ENCODE measurements at regions not wholly inside any gene's neighbourhood (a gene's known extent, or its start where the extent isn't known, plus 50 kb on each side); places are given as distances from the start of the nearest gene placed in this dataset.

DNA sequence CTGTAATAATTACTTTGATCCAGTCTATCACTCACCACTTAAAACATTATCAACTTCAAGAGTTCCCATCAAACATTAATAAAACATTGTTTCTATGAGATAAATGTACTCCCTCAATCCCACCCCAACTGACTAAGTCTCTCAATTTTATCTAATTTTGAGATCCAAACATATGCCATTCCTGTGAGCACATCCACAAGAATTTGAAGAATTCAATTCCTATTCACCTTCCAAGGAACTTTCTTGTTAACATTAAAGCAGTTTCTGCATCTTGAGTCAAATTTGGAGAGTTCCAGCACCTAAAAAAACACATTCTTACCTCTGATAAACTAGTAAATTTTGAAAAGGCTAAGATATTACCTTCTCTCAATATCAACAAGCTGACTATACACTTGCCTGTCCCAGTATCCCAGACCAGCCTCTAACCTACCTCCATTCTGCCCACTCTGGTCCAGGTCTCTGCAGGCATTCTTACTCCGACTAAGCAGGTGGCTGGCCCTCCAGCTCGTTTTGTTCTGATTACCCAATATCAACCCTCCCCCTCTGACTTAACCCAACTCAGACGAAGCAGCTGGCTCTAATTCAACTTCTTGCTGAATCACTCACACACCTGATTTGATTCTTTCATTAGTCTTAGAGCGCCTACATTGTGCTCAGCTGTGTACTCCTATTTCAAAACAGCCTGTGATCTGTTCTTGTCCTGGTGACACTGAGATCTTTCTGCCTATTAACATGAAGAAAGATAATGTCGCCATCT lies 275.2 kb downstream of the IPMK start:
- no peak for DNase-seq (ENCODE audit: low read depth)

DNA sequence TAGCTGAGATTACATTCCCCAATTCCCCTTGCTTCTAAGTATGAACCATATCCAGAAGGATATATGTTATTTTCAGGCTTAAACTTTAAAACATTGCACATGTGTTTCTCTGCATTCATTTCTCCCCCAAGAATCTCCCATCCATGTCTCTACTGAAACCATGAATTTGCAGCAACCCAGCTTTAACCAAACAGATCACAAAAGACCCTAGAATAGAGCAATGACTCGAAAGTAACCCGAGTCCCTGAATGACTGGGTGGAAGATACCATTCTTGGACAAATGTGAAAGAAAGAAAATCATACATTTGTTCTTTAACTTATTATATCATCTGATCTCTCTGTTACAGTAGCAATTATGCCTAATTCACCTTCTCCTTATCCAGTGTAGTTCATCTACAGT lies 278.7 kb downstream of the IPMK start:
- Histone ChIP-seq H3K27me3 (ENCODE audit: control insufficient read depth, insufficient read depth, low read length) (no peaks in the 10 kb centered on the region), H3K4me3 (ENCODE audit: low read depth, low read length) (no peak overlapping the region), H3K36me3 (ENCODE audit: control insufficient read depth, insufficient read depth, low read length) (no peaks in the 10 kb centered on the region)
- TF ChIP-seq, protein P1, sequence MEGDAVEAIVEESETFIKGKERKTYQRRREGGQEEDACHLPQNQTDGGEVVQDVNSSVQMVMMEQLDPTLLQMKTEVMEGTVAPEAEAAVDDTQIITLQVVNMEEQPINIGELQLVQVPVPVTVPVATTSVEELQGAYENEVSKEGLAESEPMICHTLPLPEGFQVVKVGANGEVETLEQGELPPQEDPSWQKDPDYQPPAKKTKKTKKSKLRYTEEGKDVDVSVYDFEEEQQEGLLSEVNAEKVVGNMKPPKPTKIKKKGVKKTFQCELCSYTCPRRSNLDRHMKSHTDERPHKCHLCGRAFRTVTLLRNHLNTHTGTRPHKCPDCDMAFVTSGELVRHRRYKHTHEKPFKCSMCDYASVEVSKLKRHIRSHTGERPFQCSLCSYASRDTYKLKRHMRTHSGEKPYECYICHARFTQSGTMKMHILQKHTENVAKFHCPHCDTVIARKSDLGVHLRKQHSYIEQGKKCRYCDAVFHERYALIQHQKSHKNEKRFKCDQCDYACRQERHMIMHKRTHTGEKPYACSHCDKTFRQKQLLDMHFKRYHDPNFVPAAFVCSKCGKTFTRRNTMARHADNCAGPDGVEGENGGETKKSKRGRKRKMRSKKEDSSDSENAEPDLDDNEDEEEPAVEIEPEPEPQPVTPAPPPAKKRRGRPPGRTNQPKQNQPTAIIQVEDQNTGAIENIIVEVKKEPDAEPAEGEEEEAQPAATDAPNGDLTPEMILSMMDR (IDR thresholded peaks at IDR 0.05; ENCODE audit: insufficient read depth, low read depth, low read length): no peak
- ChIA-PET CTCF (no interaction called here), POLR2A (no interaction called here)
- DNase-seq (ENCODE audit: low read depth): no peak

More for the DNA sequence above, 275.2 kb downstream of the IPMK start:
- no peak overlapping the region for H3K4me3 ChIP-seq (ENCODE audit: low read depth, low read length)
- no peaks in the 10 kb centered on the region for H3K36me3 ChIP-seq (ENCODE audit: control insufficient read depth, insufficient read depth, low read length)
- TF ChIP-seq, protein P1 (IDR thresholded peaks at IDR 0.05; ENCODE audit: insufficient read depth, low read depth, low read length): no peak
- ChIA-PET CTCF (no interaction called here), POLR2A (no interaction called here)
- no peaks in the 10 kb centered on the region for H3K27me3 ChIP-seq (ENCODE audit: control insufficient read depth, insufficient read depth, low read length)

DNA sequence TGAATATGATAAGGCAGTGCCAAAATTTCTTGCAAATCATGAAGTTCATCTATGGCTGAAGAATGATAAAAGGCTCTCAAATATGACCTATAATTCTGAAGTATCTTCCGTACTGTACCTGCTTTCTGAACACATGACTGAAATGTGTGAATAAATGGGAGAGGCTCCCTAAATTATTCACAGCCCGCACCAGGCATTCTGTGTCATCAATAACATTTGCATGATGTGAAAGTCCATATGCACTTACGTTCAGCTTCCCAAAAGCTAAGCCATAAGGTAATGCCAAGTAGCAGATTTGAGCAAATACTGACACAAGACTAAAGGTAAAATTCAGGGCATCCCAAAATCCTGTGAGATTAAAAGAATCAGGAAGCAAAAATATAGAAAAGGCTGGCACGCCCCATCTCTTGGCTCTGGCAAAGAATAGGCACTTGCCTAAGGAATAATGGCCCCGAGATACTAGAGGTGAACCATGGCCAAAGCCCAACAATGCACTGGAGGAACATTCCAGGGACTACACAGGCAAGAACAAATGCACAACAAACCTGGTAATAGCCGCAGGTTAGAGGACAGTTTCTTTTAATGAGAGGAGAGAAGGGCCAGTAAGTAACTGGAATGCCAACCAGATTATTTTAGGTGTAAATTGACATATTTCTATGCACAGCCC lies 280.5 kb downstream of the IPMK start:
- POLR2A ChIA-PET: no interaction called here

DNA sequence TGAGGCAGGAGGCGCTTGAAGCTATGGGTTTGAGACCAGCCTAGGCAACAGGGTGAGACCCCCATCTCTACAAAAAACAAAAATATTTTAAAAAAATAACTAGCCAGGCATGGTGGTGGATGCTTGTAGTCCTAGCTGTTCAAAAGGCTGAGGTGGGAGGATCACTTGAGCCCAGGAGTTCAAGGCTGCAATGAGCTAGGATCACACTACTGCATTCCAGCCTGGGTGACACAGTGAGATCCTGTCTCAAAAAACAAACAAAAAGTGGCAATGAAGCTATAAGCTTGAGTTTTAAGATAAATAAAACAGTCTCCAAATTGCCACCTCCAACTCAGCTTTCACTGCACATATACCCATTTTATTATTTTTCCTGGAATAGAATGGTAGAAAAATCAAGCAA lies 281.3 kb downstream of the IPMK start:
- CTCF ChIA-PET: interaction anchor here (0.6 to 1.2 kb wide), 2 partner anchors 9 to 157 kb away, joined by 3 read pairs; no protein-coding TSS in a partner anchor
- Histone ChIP-seq H3K36me3 (ENCODE audit: control insufficient read depth, insufficient read depth, low read length) (no peaks in the 10 kb centered on the region), H3K4me3 (ENCODE audit: low read depth, low read length) (no peak overlapping the region), H3K27me3 (ENCODE audit: control insufficient read depth, insufficient read depth, low read length) (no peaks in the 10 kb centered on the region)
- POLR2A ChIA-PET: no interaction called here
- TF ChIP-seq, protein P1 (IDR thresholded peaks at IDR 0.05; ENCODE audit: insufficient read depth, low read depth, low read length): no peak
- DNase-seq (ENCODE audit: low read depth): no peak

More for the DNA sequence above, 280.5 kb downstream of the IPMK start:
- CTCF ChIA-PET: interaction anchor here (0.6 to 1.2 kb wide), 2 partner anchors 8 to 158 kb away, joined by 3 read pairs; no protein-coding TSS in a partner anchor
- no peaks in the 10 kb centered on the region for H3K36me3 ChIP-seq (ENCODE audit: control insufficient read depth, insufficient read depth, low read length)
- TF ChIP-seq, protein P1 (IDR thresholded peaks at IDR 0.05; ENCODE audit: insufficient read depth, low read depth, low read length): no peak
- no peak overlapping the region for H3K4me3 ChIP-seq (ENCODE audit: low read depth, low read length)
- H3K27me3 ChIP-seq (ENCODE audit: control insufficient read depth, insufficient read depth, low read length): no peaks in the 10 kb centered on the region
- DNase-seq (ENCODE audit: low read depth): no peak

DNA sequence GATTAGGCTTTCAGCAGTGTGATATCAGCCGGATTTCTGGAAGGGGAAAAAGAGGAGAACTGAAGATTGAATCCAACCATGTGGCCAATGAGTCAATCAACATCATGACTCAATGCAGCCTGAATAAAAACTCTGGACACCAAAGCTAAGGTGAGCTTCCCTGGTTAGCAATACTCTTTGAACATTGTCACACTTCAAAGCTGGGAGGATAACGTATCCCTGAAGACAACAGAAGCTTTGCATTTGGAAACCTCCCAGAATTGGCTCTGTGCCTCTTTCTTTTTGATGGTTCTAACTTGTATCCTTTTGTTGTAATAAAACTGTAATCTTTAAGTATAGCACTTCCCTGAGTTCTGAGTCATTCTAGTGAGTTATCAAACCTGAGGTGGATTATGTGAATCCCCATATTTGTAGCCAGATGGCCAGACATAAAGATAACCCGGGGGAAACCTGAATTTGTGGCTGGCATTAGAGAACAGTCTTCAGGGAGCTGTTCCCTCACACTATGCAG lies 284.4 kb downstream of the IPMK start:
- ChIA-PET POLR2A (no interaction called here), CTCF (no interaction called here)
- no peak for DNase-seq (ENCODE audit: low read depth)
- Histone ChIP-seq H3K4me3 (ENCODE audit: low read depth, low read length) (no peak overlapping the region), H3K27me3 (ENCODE audit: control insufficient read depth, insufficient read depth, low read length) (no peaks in the 10 kb centered on the region), H3K36me3 (ENCODE audit: control insufficient read depth, insufficient read depth, low read length) (no peaks in the 10 kb centered on the region)
- TF ChIP-seq, protein P1 (IDR thresholded peaks at IDR 0.05; ENCODE audit: insufficient read depth, low read depth, low read length): no peak
